ENCODE measurements at regions not wholly inside any gene's neighbourhood (a gene's known extent, or its start where the extent isn't known, plus 50 kb on each side); places are given as distances from the start of the nearest gene placed in this dataset.

GRCh38 chr5:18238321-18238720, 604.1 kb downstream of the TAF11L14 start:
- no peak overlapping the region for H3K27ac ChIP-seq
- H3K4me2 ChIP-seq (ENCODE audit: low read length), result no peak overlapping the region
- no peak for TF ChIP-seq CTCF (IDR thresholded peaks at IDR 0.05)
- no peak overlapping the region for H3K9ac ChIP-seq
- H3K36me3 ChIP-seq (ENCODE audit: control insufficient read depth, insufficient read depth, low read length), result no peaks in the 10 kb centered on the region
- H3K9me3 ChIP-seq (ENCODE audit: control insufficient read depth, low read length), result no peaks in the 10 kb centered on the region
- H3K4me1 ChIP-seq, result no peaks in the 10 kb centered on the region
- H3K79me2 ChIP-seq, result no peaks in the 10 kb centered on the region
- no peaks in the 10 kb centered on the region for H3K27me3 ChIP-seq (ENCODE audit: control insufficient read depth, insufficient read depth, low read length)
- H2AFZ ChIP-seq, result no peak overlapping the region
- no peak overlapping the region for H3K4me3 ChIP-seq (ENCODE audit: low read depth, low read length)

DNA sequence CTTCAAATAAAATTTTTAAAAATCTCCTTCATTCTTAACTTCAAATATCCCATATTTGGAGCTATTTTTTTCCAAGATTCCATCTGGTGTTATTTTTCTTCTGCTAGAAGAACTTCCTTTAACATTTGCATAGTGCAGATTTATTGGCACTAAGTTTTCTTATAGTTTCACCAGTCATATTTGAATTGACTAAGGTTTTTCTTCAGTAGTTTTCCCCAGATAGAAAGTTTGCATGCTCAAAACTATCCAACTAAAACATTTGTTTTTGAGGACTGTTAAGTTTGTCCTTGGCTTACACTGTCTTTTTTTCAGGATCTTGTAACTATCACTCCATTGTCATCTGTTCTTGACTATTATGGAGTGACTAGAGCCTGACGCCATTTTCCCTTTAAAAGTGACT, 606.7 kb downstream of the TAF11L14 start:
- no peak overlapping the region for H3K4me2 ChIP-seq (ENCODE audit: low read length)
- no peak overlapping the region for H3K4me3 ChIP-seq (ENCODE audit: low read depth, low read length)
- H3K9me3 ChIP-seq (ENCODE audit: control insufficient read depth, low read length), result no peaks in the 10 kb centered on the region
- TF ChIP-seq CTCF (IDR thresholded peaks at IDR 0.05), result no peak
- H3K36me3 ChIP-seq (ENCODE audit: control insufficient read depth, insufficient read depth, low read length), result no peaks in the 10 kb centered on the region
- H3K79me2 ChIP-seq, result no peaks in the 10 kb centered on the region
- H2AFZ ChIP-seq, result no peak overlapping the region
- H3K9ac ChIP-seq, result no peak overlapping the region
- no peak overlapping the region for H3K27ac ChIP-seq
- no peaks in the 10 kb centered on the region for H3K27me3 ChIP-seq (ENCODE audit: control insufficient read depth, insufficient read depth, low read length)
- no peaks in the 10 kb centered on the region for H3K4me1 ChIP-seq

DNA sequence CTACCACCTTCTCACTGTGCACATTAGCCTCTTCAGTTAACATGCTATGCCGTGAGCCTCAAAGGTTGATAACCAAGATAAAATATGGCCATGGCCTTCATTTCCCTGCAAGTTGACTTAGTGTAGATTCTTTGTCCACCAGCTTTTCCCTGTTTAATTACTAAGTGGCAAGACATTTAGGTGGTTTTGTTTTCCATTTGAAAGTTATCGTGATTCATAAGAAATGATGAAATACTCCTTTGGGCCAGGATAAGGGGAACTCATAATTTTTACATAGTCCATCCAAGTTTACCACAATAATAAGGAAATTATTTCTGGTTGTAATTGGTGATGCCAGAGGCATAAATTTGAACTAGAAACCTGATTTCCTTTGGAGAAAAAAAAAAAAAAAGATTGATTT, 609.6 kb downstream of the TAF11L14 start:
- Histone ChIP-seq H3K4me3 (ENCODE audit: low read depth, low read length) (no peak overlapping the region), H3K4me2 (ENCODE audit: low read length) (no peak overlapping the region), H2AFZ (no peak overlapping the region), H3K4me1 (no peaks in the 10 kb centered on the region), H3K27me3 (ENCODE audit: control insufficient read depth, insufficient read depth, low read length) (no peaks in the 10 kb centered on the region), H3K9me3 (ENCODE audit: control insufficient read depth, low read length) (no peaks in the 10 kb centered on the region), H3K9ac (no peak overlapping the region), H3K27ac (no peak overlapping the region), H3K79me2 (no peaks in the 10 kb centered on the region), H3K36me3 (ENCODE audit: control insufficient read depth, insufficient read depth, low read length) (no peaks in the 10 kb centered on the region)
- TF ChIP-seq CTCF (IDR thresholded peaks at IDR 0.05), result no peak

DNA sequence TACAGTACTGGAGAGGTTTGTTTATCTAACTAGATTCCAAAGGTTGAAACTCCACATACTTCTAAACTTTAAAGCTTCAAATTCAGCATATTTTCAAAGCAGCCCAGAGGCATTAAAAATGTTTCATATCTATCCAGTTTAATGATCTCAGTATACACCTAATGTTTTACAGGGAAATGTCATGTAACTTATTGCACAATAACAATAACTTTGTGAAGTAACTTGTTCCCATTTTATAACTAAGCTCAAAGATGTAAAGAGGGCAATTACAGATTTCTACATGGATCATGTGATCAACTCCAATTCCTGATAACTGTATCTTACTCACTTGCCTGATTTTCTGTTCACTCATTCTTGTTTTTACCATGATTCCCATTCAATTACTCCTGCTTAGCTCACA, 610.0 kb downstream of the TAF11L14 start:
- Histone ChIP-seq H3K4me2 (ENCODE audit: low read length) (no peak overlapping the region), H3K9me3 (ENCODE audit: control insufficient read depth, low read length) (no peaks in the 10 kb centered on the region), H3K4me3 (ENCODE audit: low read depth, low read length) (no peak overlapping the region), H3K36me3 (ENCODE audit: control insufficient read depth, insufficient read depth, low read length) (no peaks in the 10 kb centered on the region), H3K9ac (no peak overlapping the region), H3K27me3 (ENCODE audit: control insufficient read depth, insufficient read depth, low read length) (no peaks in the 10 kb centered on the region), H3K79me2 (no peaks in the 10 kb centered on the region), H3K4me1 (no peaks in the 10 kb centered on the region), H2AFZ (no peak overlapping the region), H3K27ac (no peak overlapping the region)
- no peak for TF ChIP-seq CTCF (IDR thresholded peaks at IDR 0.05)

DNA sequence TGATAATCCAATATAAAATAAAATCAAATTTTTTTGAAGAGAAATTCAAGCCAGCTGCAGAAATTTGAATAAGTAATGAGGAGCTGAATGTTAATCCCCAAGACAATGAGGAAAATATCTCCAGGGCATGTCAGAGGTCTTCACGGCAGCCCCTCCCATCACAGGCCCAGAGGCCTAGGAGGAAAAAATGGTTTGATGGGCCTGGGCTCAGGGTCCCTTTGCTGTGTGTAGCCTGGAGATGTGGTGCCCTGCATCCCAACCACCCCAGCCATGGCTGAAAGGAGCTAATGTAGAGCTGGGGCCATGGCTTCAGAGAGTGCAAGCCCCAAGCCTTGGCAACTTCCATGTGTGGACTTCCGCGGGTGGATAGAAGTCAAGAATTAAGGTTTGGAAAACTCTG, 618.3 kb downstream of the TAF11L14 start:
- H3K9ac ChIP-seq, result no peak overlapping the region
- no peak overlapping the region for H3K4me3 ChIP-seq (ENCODE audit: low read depth, low read length)
- TF ChIP-seq CTCF (IDR thresholded peaks at IDR 0.05), result no peak

More for the DNA sequence above, 618.3 kb downstream of the TAF11L14 start:
- H3K27ac ChIP-seq, result no peak overlapping the region
- no peaks in the 10 kb centered on the region for H3K36me3 ChIP-seq (ENCODE audit: control insufficient read depth, insufficient read depth, low read length)
- no peaks in the 10 kb centered on the region for H3K27me3 ChIP-seq (ENCODE audit: control insufficient read depth, insufficient read depth, low read length)
- H2AFZ ChIP-seq, result no peak overlapping the region
- no peak overlapping the region for H3K4me2 ChIP-seq (ENCODE audit: low read length)
- H3K79me2 ChIP-seq, result no peaks in the 10 kb centered on the region
- no peaks in the 10 kb centered on the region for H3K9me3 ChIP-seq (ENCODE audit: control insufficient read depth, low read length)
- no peaks in the 10 kb centered on the region for H3K4me1 ChIP-seq
